ENCODE measurements at regions not wholly inside any gene's neighbourhood (a gene's known extent, or its start where the extent isn't known, plus 50 kb on each side); places are given as distances from the start of the nearest gene placed in this dataset.
"Not testable (repeated sequence)": the region's sequence is repeated elsewhere in the genome, so short reads cannot be mapped to it uniquely, and the experiment has no call there.

- Histone ChIP-seq H3K9me3 (no peaks in the 10 kb centered on the region), H3K36me3 (no peaks in the 10 kb centered on the region), H3K4me1 (peaks cover 3% of the 10 kb centered on the region), H3K27me3 (ENCODE audit: low read depth) (no peaks in the 10 kb centered on the region), H3K27ac (no peak overlapping the region), H3K4me3 (no peak overlapping the region)
- no peak for DNase-seq
- intact Hi-C loops (cut with DNase I): no loop called here
- TF ChIP-seq CTCF (IDR thresholded peaks at IDR 0.05): no peak
- ATAC-seq: no peak
Observed at GRCh38 chr12:12004524-12004923, 66.2 kb upstream of the BCL2L14 start.

DNA sequence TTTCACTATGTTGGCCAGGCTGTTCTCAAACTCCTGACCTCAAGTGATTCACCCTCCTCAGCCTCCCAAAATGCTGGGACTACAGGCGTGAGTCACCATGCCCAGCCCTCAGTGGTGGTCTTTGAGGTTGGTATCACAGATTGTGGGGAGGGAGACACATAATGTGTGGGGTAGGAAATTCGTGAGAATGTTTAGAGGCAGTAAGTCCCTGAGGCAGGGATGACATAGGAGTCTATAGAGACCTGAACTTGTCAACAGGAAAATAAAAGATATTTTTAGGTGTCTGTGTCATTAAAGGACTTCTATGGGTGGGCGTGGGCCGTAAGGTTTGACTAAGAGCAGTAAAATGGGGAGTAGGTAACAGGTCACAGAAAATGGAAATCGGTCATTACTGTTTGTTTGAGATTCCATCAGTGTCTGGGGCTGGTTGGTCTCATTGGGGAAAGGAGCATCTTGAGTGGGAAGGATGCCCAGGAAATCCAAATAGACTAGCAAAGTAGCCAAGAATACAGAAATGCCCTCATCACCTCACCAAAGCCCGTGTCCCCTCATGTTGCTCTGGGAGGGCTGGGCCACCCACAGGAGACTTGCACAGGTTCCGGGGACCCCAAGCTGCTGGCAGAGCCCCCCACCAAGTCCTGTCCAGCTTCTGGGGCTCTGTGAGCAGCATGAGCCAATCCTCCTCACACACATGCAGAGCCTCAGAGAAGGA lies 63.6 kb upstream of the BCL2L14 start:
- H3K9me3 ChIP-seq: no peaks in the 10 kb centered on the region
- H3K4me1 ChIP-seq: peaks cover 12% of the 10 kb centered on the region
- DNase-seq (no peak), ATAC-seq (no peak)
- H3K36me3 ChIP-seq: no peaks in the 10 kb centered on the region
- TF ChIP-seq CTCF (IDR thresholded peaks at IDR 0.05): no peak
- intact Hi-C loops (cut with DNase I): no loop called here
- H3K27me3 ChIP-seq (ENCODE audit: low read depth): no peaks in the 10 kb centered on the region
- no peak overlapping the region for H3K27ac ChIP-seq
- H3K4me3 ChIP-seq: no peak overlapping the region

DNA sequence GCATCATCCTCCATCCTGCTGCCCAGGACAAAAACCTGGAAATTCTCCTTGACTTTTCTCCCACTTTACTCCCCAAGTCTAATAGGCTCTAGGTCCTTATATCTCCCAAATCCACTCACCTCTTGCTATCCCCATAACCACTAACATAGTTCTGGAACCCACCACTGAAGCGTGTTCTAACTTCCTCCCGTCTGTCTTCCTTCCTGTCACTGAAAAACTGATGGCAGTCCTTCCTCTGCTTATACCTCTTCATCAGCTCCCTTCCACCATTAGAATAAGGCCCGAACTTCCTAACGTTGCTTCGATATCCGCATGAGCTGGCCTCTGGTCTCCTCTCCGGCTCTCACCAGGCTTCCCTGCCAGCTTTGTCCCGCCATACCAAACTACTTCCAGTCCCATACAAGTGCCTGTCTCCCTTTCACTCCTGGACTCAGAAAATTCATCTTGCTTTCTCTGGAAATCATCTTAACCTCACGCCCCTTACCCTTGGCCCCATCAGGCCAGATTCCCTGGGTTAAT lies 63.0 kb upstream of the BCL2L14 start:
- no peak overlapping the region for H3K4me3 ChIP-seq
- TF ChIP-seq CTCF (IDR thresholded peaks at IDR 0.05): no peak
- no peaks in the 10 kb centered on the region for H3K36me3 ChIP-seq
- H3K9me3 ChIP-seq: no peaks in the 10 kb centered on the region
- no peaks in the 10 kb centered on the region for H3K27me3 ChIP-seq (ENCODE audit: low read depth)
- DNase-seq (no peak), ATAC-seq (no peak)
- H3K27ac ChIP-seq: no peak overlapping the region
- intact Hi-C loops (cut with DNase I): no loop called here
- H3K4me1 ChIP-seq: peaks cover 12% of the 10 kb centered on the region

DNA sequence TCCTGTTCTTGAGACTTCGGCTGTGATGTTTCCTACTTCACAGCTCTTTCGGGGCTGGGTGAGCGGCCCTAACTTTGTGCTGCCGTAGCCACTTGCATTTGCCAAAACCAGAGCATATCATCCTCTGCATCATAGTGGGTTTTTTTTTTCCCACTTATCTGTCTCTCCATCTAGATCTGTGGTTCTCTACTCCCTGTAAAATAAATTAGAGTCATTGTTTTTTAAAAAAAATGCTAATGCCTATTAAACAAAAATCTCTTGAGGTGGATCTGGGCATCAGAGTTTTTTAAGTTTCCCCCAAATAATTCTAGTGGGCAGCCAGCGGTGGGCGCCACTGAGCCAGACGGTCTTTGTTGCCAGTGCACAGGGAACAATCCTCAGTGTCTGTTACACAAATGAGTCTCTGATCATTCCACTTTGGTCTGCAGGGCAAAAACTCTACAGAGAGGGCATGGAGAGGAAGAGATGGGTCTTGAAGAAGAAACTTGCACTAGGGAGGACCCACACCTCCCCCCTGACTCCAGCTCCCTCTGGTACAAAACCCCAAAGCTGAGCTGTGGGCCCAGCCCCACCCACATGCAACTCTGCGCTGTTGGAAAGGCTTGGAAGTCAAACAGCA lies 62.4 kb upstream of the BCL2L14 start:
- intact Hi-C loops (cut with DNase I): no loop called here
- Histone ChIP-seq H3K9me3 (no peaks in the 10 kb centered on the region), H3K36me3 (no peaks in the 10 kb centered on the region), H3K4me1 (peaks cover 12% of the 10 kb centered on the region), H3K27ac (peak overlapping the region; percentile 10), H3K27me3 (ENCODE audit: low read depth) (no peaks in the 10 kb centered on the region), H3K4me3 (no peak overlapping the region)
- DNase-seq (no peak), ATAC-seq (no peak)
- TF ChIP-seq CTCF (IDR thresholded peaks at IDR 0.05): peak; percentile 34

DNA sequence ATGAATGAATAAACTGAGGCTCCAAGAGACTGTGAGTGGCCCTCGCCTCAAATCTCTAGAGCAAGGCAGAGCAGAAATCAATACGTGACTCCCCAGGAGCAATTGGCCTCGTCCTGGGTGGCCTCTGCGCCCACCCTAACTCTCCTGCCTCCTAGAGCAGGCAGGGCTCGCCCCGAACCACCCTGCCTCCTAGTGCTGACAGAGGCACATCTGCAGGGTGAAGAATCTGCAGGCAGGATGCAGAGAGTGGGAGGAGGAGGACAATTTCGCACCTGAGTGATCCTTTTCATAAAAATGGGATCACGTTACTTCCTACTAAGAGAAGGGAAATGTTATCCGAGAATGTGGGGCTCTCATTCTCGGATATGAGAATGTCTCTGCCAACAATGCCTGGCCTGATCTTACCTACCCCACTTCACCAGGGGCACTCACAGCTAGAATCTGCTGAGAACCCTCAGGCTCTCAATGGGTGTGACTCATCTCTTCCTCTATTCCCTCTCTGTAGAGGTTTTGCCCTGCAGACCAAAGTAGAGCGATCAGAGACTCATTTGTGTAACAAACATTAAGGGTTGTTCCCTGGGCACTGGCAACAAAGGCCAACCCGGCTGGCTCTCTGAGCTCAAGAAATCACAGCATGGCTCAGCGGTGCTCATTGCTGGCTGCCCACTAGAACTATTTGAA lies 61.7 kb upstream of the BCL2L14 start:
- TF ChIP-seq CTCF (IDR thresholded peaks at IDR 0.05): no peak
- Histone ChIP-seq H3K9me3 (no peaks in the 10 kb centered on the region), H3K27me3 (ENCODE audit: low read depth) (no peaks in the 10 kb centered on the region), H3K36me3 (no peaks in the 10 kb centered on the region), H3K27ac (peak overlapping the region; percentile 56), H3K4me3 (no peak overlapping the region), H3K4me1 (peaks cover 12% of the 10 kb centered on the region)
- intact Hi-C loops (cut with DNase I): no loop called here
- DNase-seq (no peak), ATAC-seq (peak; percentile 70 to 73)

DNA sequence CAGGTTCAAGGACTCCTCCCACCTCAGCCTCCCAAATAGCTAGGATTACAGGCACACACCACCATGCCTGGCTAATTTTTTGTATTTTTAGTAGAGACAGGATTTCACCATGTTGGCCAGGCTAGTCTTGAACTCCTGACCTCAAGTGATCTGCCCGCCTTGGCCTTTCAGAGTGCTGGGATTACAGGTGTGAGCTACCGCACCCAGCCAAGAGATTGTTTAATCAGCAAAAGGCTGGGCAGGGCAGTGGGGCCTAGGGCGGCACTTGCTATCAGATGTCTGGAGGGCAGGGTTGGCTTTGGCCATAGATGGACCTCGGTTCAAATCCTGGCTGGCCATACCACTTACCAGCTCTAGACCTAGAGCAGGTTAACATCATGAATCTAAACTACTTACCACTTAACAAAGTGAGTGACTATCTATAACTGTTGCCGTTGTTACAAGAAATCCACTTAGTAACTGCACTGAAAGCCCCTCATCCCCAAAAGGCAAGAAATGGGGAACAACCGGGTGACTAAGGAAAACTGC lies 60.9 kb upstream of the BCL2L14 start:
- intact Hi-C loops (cut with DNase I); DNase-seq; H3K27me3 ChIP-seq (ENCODE audit: low read depth); ATAC-seq; H3K36me3 ChIP-seq; H3K9me3 ChIP-seq: not testable (repeated sequence)
- Histone ChIP-seq H3K27ac (peak overlapping the region; percentile 56), H3K4me3 (peak overlapping the region; percentile 32), H3K4me1 (peaks cover 12% of the 10 kb centered on the region)
